Endothelial cell of umbilical vein (primary cell): ENCODE measurements at regions not wholly inside any gene's neighbourhood (a gene's known extent, or its start where the extent isn't known, plus 50 kb on each side); places are given as distances from the start of the nearest gene placed in this dataset.

ENCODE experiments used
- BruUV-seq: library from RNA; stranded (reverse); fragments of 400-500 nt; replicated peaks from 2 replicates; lab custom pipeline; 2021; lab: Mats Ljungman, UMichigan
- CTCF ChIA-PET: fragments of 300-600, 350-600 bp; sonication (Branson Sonifier 250); formaldehyde crosslinking; loops from one replicate; lab custom pipeline; 2021; ENCODE audit warnings: antibody characterized with exemption, inconsistent platforms; lab: Charles Lee
- POLR2A ChIA-PET: fragments of 300-600, 350-600 bp; sonication (Branson Sonifier 250); formaldehyde crosslinking; loops from one replicate; lab custom pipeline; 2021; ENCODE audit warnings: antibody characterized with exemption, inconsistent platforms; lab: Charles Lee
- DNase-seq: peaks from one replicate; pipeline ENCODE4 v3.0.0-alpha.2; 2011; ENCODE audit warnings: low read depth, low spot score
- FAIRE-seq: peaks from 2 replicates; lab custom pipeline; 2011; peaks lifted over from hg19 to GRCh38; lab: Jason Lieb, UNC
- H2AFZ ChIP-seq: 2 replicates; pipeline ENCODE4 v1.6.0; 2012; ENCODE audit warnings: low read depth, low read length, control low read depth, inconsistent platforms
- H3K27ac ChIP-seq: 2 replicates; pipeline ENCODE4 v1.5.1; 2011; ENCODE audit warnings: low read depth, mild to moderate bottlenecking, control low read depth, low read length, moderate library complexity; ENCODE audit not compliant: insufficient read depth
- H3K27me3 ChIP-seq, 2 experiments: 2 replicates each; pipeline versions ENCODE4 v1.6.0 to v1.6.1; 2011; ENCODE audit warnings: low read length in 2 of 2, mixed read lengths in 1 of 2; ENCODE audit not compliant: control insufficient read depth in 2 of 2, insufficient read depth in 2 of 2
- H3K36me3 ChIP-seq, 2 experiments: 2 replicates in 1 of 2; 3 replicates in 1 of 2; pipeline ENCODE4 v1.5.1; 2011; ENCODE audit warnings: low read length in 2 of 2, mild to moderate bottlenecking in 1 of 2, moderate library complexity in 1 of 2; ENCODE audit not compliant: control insufficient read depth in 2 of 2, insufficient read depth in 2 of 2; ENCODE audit errors: extremely low read depth in 1 of 2
- H3K4me1 ChIP-seq: 3 replicates; pipeline ENCODE4 v1.5.1; 2011; ENCODE audit warnings: mild to moderate bottlenecking, low read length; ENCODE audit not compliant: control insufficient read depth, insufficient read depth; ENCODE audit errors: extremely low read depth
- H3K4me2 ChIP-seq: 2 replicates; pipeline ENCODE4 v1.6.1; 2011; ENCODE audit warnings: low read length, control low read depth, mixed read lengths; ENCODE audit not compliant: insufficient read depth
- H3K4me3 ChIP-seq, 3 experiments: fragments of 200-600 bp in 1 of 3; sonication (generic), shearing (Covaris generic) in 1 of 3; replicated peaks in 1 of 3; 2 replicates each; pipeline ENCODE4 v1.5.1; 2011 to 2016; ENCODE audit warnings: control low read depth in 3 of 3, low read length in 3 of 3, mild to moderate bottlenecking in 2 of 3, inconsistent platforms in 1 of 3, low read depth in 1 of 3, moderate library complexity in 1 of 3; ENCODE audit not compliant: insufficient read depth in 1 of 3
- H3K79me2 ChIP-seq: 2 replicates; pipeline ENCODE4 v1.6.0; 2012; ENCODE audit warnings: low read length, inconsistent platforms; ENCODE audit not compliant: control insufficient read depth, insufficient read depth
- H3K9ac ChIP-seq: replicated peaks from 2 replicates; pipeline ENCODE3; 2011; ENCODE audit warnings: low read length, control low read depth; ENCODE audit not compliant: insufficient read depth; ENCODE audit errors: extremely low read depth
- H3K9me1 ChIP-seq: replicated peaks from 3 replicates; pipeline ENCODE4 v1.6.0; 2011; ENCODE audit warnings: mild to moderate bottlenecking, low read length; ENCODE audit not compliant: control insufficient read depth, insufficient read depth; ENCODE audit errors: extremely low read depth
- H3K9me3 ChIP-seq: replicated peaks from 2 replicates; pipeline ENCODE4 v1.5.1; 2012; ENCODE audit warnings: low read length, inconsistent platforms; ENCODE audit not compliant: control insufficient read depth, insufficient read depth
- H4K20me1 ChIP-seq: replicated peaks from 2 replicates; pipeline ENCODE3; 2011; ENCODE audit warnings: mild to moderate bottlenecking, low read length; ENCODE audit not compliant: control insufficient read depth, insufficient read depth; ENCODE audit errors: extremely low read depth
- EZH2 ChIP-seq: IDR thresholded peaks from 2 replicates; pipeline ENCODE4 v1.6.1; 2012; ENCODE audit warnings: borderline replicate concordance, low read depth, mild to moderate bottlenecking, moderate library complexity, low read length, inconsistent platforms; ENCODE audit not compliant: severe bottlenecking
- FOS ChIP-seq: IDR thresholded peaks from 2 replicates; pipeline ENCODE4 v1.6.1; 2011; ENCODE audit warnings: mild to moderate bottlenecking, low read length, moderate library complexity, borderline replicate concordance; ENCODE audit not compliant: insufficient read depth
- GATA2 ChIP-seq: IDR thresholded peaks from 2 replicates; pipeline ENCODE4 v1.7.0; 2011; ENCODE audit warnings: low read depth, mild to moderate bottlenecking, moderate library complexity, mixed read lengths, low read length; ENCODE audit not compliant: insufficient read length, insufficient read depth
- JUN ChIP-seq: IDR thresholded peaks from 2 replicates; pipeline ENCODE4 v1.6.1; 2011; ENCODE audit warnings: borderline replicate concordance, low read depth; ENCODE audit not compliant: insufficient read length, insufficient read depth
- MYC ChIP-seq: IDR thresholded peaks from one replicate; pipeline ENCODE4 v1.6.1; 2011; ENCODE audit warnings: mild to moderate bottlenecking, low read depth, low read length
- POLR2A ChIP-seq: IDR thresholded peaks from 2 replicates; pipeline ENCODE4 v1.6.1; 2012; ENCODE audit warnings: low read depth, mild to moderate bottlenecking, control low read depth, low read length
- POLR2AphosphoS5 ChIP-seq: IDR thresholded peaks from 2 replicates; pipeline ENCODE4 v1.6.1; 2012; ENCODE audit warnings: low read depth, mild to moderate bottlenecking, control low read depth, low read length, moderate library complexity; ENCODE audit not compliant: insufficient read depth
- dilution Hi-C: fragments of 300-500 bp; cut with MboI; formaldehyde crosslinking; loops from one replicate; pipeline ENCODE4 v1.15.0; 2019; ENCODE audit warnings: low sequenced_read_pairs; ENCODE audit not compliant: extremely low pct_ligation_motif_present
- intact Hi-C: fragments of 100-400 bp; cut with micrococcal nuclease; formaldehyde crosslinking; loops from one replicate; pipeline ENCODE4 v1.10.0; 2022
- TF ChIP-seq, protein P1 (sequence below), 2 donors: IDR thresholded peaks; 1 replicate in 1 of 2; 2 replicates in 1 of 2; pipeline ENCODE4 v1.5.1; 2011; ENCODE audit warnings: low read length in 2 of 2, mild to moderate bottlenecking in 2 of 2, moderate library complexity in 2 of 2, control low read depth in 1 of 2, inconsistent platforms in 1 of 2, low read depth in 1 of 2; ENCODE audit not compliant: insufficient read depth in 1 of 2; ENCODE audit errors: extremely low read depth in 1 of 2
- TF ChIP-seq, protein P2 (sequence below): IDR thresholded peaks from 2 replicates; pipeline ENCODE4 v1.6.1; 2011; ENCODE audit not compliant: insufficient read depth, insufficient read length

DNA sequence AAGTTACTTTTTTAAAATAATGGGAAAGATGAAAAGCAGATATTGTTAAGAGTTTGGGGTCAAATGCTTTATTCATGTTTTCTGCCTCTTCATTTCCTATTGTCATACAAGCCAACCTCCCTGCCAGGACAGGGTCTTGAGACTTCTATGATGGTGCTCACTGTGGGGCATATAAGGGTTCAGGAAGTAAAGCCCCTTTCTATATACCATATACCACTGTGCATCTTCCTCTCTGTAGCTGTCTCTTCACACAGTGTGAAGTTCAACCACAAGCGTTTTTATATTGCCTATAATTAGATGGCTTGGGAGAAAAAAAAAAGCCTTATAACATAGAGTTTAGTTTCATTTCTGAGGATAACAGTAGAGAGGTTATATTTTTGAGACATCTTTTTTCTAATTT is 389.8 kb upstream of the SORCS1 start:
- CTCF ChIA-PET = no interaction called here
- no peak overlapping the region for H2AFZ ChIP-seq
- DNase-seq (no peak), FAIRE-seq (no peak)
- H3K27ac ChIP-seq = no peak overlapping the region
- intact Hi-C loops (no loop called here), dilution Hi-C loops (no loop called here)
- no peaks in the 10 kb centered on the region for H3K4me1 ChIP-seq
- TF ChIP-seq JUN (no peak), GATA2 (no peak), POLR2A (no peak), POLR2AphosphoS5 (no peak), EZH2 (no peak), FOS (no peak), MYC (no peak)
- TF ChIP-seq, protein P1, sequence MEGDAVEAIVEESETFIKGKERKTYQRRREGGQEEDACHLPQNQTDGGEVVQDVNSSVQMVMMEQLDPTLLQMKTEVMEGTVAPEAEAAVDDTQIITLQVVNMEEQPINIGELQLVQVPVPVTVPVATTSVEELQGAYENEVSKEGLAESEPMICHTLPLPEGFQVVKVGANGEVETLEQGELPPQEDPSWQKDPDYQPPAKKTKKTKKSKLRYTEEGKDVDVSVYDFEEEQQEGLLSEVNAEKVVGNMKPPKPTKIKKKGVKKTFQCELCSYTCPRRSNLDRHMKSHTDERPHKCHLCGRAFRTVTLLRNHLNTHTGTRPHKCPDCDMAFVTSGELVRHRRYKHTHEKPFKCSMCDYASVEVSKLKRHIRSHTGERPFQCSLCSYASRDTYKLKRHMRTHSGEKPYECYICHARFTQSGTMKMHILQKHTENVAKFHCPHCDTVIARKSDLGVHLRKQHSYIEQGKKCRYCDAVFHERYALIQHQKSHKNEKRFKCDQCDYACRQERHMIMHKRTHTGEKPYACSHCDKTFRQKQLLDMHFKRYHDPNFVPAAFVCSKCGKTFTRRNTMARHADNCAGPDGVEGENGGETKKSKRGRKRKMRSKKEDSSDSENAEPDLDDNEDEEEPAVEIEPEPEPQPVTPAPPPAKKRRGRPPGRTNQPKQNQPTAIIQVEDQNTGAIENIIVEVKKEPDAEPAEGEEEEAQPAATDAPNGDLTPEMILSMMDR (IDR thresholded peaks at IDR 0.05; ENCODE audit: extremely low read depth in 1 of 2, insufficient read depth in 1 of 2, low read depth in 1 of 2, low read length in 2 of 2) = no peak
- TF ChIP-seq, protein P2, sequence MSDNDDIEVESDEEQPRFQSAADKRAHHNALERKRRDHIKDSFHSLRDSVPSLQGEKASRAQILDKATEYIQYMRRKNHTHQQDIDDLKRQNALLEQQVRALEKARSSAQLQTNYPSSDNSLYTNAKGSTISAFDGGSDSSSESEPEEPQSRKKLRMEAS = no peak
- POLR2A ChIA-PET = no interaction called here
- no peak overlapping the region for H3K4me3 ChIP-seq
- H3K9ac ChIP-seq = no peak overlapping the region
- H3K9me3 ChIP-seq = peaks cover 3% of the 10 kb centered on the region
- H3K27me3 ChIP-seq = no peaks in the 10 kb centered on the region
- H4K20me1 ChIP-seq = no peaks in the 10 kb centered on the region
- BruUV-seq = no TSS peak
- no peak overlapping the region for H3K4me2 ChIP-seq
- H3K79me2 ChIP-seq = no peaks in the 10 kb centered on the region
- H3K9me1 ChIP-seq = no peaks in the 10 kb centered on the region
- H3K36me3 ChIP-seq = no peaks in the 10 kb centered on the region
